Astrocyte (in vitro differentiated cells and primary cell): ENCODE measurements at regions not wholly inside any gene's neighbourhood (a gene's known extent, or its start where the extent isn't known, plus 50 kb on each side); places are given as distances from the start of the nearest gene placed in this dataset.

ENCODE experiments used
- DNase-seq: peaks from one replicate; pipeline ENCODE4 v3.0.0-alpha.2; 2010; ENCODE audit warnings: low read depth
- FAIRE-seq: peaks from 2 replicates; lab custom pipeline; 2011; peaks lifted over from hg19 to GRCh38; lab: Jason Lieb, UNC
- H2AFZ ChIP-seq: 2 replicates; pipeline ENCODE4 v1.6.0; 2012; ENCODE audit warnings: low read depth, low read length, inconsistent platforms
- H3K27ac ChIP-seq: 2 replicates; pipeline ENCODE4 v1.5.1; 2011; ENCODE audit warnings: low read depth, low read length, inconsistent platforms
- H3K27me3 ChIP-seq: 2 replicates; pipeline ENCODE4 v1.6.0; 2011; ENCODE audit warnings: low read length, inconsistent platforms; ENCODE audit not compliant: insufficient read depth
- H3K36me3 ChIP-seq: 2 replicates; pipeline ENCODE4 v1.5.1; 2011; ENCODE audit warnings: low read length, inconsistent platforms; ENCODE audit not compliant: insufficient read depth
- H3K4me1 ChIP-seq: 2 replicates; pipeline ENCODE4 v1.5.1; 2011; ENCODE audit warnings: low read length, inconsistent platforms; ENCODE audit not compliant: insufficient read depth
- H3K4me2 ChIP-seq: 2 replicates; pipeline ENCODE4 v1.6.0; 2012; ENCODE audit warnings: low read length, inconsistent platforms
- H3K4me3 ChIP-seq: 2 replicates; pipeline ENCODE4 v1.5.1; 2011; ENCODE audit warnings: low read depth, mild to moderate bottlenecking, low read length, inconsistent platforms; ENCODE audit not compliant: insufficient read depth
- H3K79me2 ChIP-seq: 2 replicates; pipeline ENCODE4 v1.6.0; 2012; ENCODE audit warnings: mild to moderate bottlenecking, low read length, inconsistent platforms; ENCODE audit not compliant: insufficient read depth
- H3K9ac ChIP-seq: 2 replicates; pipeline ENCODE4 v1.6.0; 2012; ENCODE audit warnings: mild to moderate bottlenecking, low read length, inconsistent platforms
- H3K9me3 ChIP-seq: 2 replicates; pipeline ENCODE4 v1.5.1; 2012; ENCODE audit warnings: low read depth, mild to moderate bottlenecking, low read length, inconsistent platforms; ENCODE audit not compliant: insufficient read depth
- H4K20me1 ChIP-seq: 2 replicates; pipeline ENCODE4 v1.6.0; 2012; ENCODE audit warnings: low read length, inconsistent platforms; ENCODE audit not compliant: insufficient read depth
- H3K27ac Mint-ChIP-seq: one replicate; pipeline ENCODE4 v1.8.0; 2021; ENCODE audit warnings: mild to moderate bottlenecking, mixed read lengths; ENCODE audit not compliant: unreplicated experiment
- H3K27me3 Mint-ChIP-seq: one replicate; pipeline ENCODE4 v1.8.0; 2021; ENCODE audit warnings: low read depth, mixed read lengths; ENCODE audit not compliant: unreplicated experiment
- H3K36me3 Mint-ChIP-seq: one replicate; pipeline ENCODE4 v1.8.0; 2021; ENCODE audit warnings: low read depth, mixed read lengths; ENCODE audit not compliant: unreplicated experiment
- H3K4me1 Mint-ChIP-seq: one replicate; pipeline ENCODE4 v1.8.0; 2021; ENCODE audit warnings: low read depth, mixed read lengths; ENCODE audit not compliant: unreplicated experiment
- H3K4me3 Mint-ChIP-seq: one replicate; pipeline ENCODE4 v1.8.0; 2021; ENCODE audit warnings: mild to moderate bottlenecking, moderate library complexity, mixed read lengths; ENCODE audit not compliant: unreplicated experiment
- H3K9me3 Mint-ChIP-seq: one replicate; pipeline ENCODE4 v1.8.0; 2021; ENCODE audit warnings: mild to moderate bottlenecking, mixed read lengths; ENCODE audit not compliant: unreplicated experiment
- EZH2 ChIP-seq: IDR thresholded peaks from 2 replicates; pipeline ENCODE4 v1.6.1; 2012; ENCODE audit warnings: mild to moderate bottlenecking, low read length, inconsistent platforms; ENCODE audit not compliant: insufficient read depth
- TF ChIP-seq, protein P1 (sequence below): IDR thresholded peaks from 2 replicates; pipeline ENCODE4 v1.5.1; 2011; ENCODE audit warnings: low read depth, mild to moderate bottlenecking, inconsistent platforms, low read length, moderate library complexity; ENCODE audit not compliant: insufficient read depth

DNA sequence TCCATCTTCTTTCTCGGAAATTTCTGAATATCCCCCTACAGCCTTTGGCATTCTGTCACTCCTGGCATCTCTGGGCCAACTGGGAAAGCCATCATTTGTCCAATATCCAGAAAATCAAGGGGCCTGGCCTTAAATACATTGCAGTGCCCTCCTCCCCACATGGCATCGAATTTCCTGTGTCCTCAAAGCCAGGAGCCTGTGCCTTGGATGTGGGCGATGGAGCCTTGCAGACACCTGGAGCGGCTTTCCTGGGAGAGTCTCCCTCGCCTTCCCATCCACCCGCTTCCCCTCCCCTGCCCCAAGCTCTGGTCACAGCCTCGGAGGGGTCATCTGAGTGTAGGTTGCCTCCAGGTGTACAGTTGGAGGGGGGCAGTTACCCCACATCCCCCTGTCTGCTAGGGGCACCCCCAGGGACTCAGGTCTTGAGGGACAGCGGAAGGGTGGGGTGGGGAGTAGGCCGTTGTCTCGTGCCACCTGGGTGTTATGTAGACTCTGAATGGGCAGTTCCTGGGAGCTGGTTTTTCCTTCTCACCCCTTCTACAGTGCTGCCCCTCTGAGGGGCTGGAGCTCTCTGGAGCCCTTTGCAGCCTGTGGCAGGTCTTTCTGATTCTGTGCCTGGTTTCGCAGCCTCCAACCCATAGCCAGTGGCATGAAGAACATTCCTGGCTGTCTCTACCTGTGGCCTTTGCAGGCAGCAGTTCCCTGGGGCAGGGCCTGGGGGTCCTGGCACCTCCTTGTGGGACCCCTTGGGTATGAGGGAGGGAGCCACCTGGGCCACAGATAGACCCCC lies 239.8 kb downstream of the SEC14L1 start:
- H3K4me3 ChIP-seq = no peak overlapping the region
- no peaks in the 10 kb centered on the region for H3K9me3 ChIP-seq
- H3K36me3 ChIP-seq = no peaks in the 10 kb centered on the region
- no peak overlapping the region for H2AFZ ChIP-seq
- no peak overlapping the region for H3K27ac Mint-ChIP-seq
- H3K4me1 ChIP-seq = peaks cover 53% of the 10 kb centered on the region
- H3K4me1 Mint-ChIP-seq = peaks cover 32% of the 10 kb centered on the region
- H3K4me2 ChIP-seq = no peak overlapping the region
- TF ChIP-seq EZH2 = no peak
- TF ChIP-seq, protein P1, sequence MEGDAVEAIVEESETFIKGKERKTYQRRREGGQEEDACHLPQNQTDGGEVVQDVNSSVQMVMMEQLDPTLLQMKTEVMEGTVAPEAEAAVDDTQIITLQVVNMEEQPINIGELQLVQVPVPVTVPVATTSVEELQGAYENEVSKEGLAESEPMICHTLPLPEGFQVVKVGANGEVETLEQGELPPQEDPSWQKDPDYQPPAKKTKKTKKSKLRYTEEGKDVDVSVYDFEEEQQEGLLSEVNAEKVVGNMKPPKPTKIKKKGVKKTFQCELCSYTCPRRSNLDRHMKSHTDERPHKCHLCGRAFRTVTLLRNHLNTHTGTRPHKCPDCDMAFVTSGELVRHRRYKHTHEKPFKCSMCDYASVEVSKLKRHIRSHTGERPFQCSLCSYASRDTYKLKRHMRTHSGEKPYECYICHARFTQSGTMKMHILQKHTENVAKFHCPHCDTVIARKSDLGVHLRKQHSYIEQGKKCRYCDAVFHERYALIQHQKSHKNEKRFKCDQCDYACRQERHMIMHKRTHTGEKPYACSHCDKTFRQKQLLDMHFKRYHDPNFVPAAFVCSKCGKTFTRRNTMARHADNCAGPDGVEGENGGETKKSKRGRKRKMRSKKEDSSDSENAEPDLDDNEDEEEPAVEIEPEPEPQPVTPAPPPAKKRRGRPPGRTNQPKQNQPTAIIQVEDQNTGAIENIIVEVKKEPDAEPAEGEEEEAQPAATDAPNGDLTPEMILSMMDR = no peak
- no peaks in the 10 kb centered on the region for H3K27me3 ChIP-seq
- H3K27me3 Mint-ChIP-seq = no peaks in the 10 kb centered on the region
- no peak for FAIRE-seq
- no peak overlapping the region for H3K9ac ChIP-seq
- H3K27ac ChIP-seq = no peak overlapping the region
- no peak for DNase-seq
- no peaks in the 10 kb centered on the region for H3K9me3 Mint-ChIP-seq
- peaks cover 99% of the 10 kb centered on the region for H3K79me2 ChIP-seq
- H3K36me3 Mint-ChIP-seq = peaks cover 5% of the 10 kb centered on the region
- H4K20me1 ChIP-seq = peaks cover 93% of the 10 kb centered on the region
- H3K4me3 Mint-ChIP-seq = no peak overlapping the region

DNA sequence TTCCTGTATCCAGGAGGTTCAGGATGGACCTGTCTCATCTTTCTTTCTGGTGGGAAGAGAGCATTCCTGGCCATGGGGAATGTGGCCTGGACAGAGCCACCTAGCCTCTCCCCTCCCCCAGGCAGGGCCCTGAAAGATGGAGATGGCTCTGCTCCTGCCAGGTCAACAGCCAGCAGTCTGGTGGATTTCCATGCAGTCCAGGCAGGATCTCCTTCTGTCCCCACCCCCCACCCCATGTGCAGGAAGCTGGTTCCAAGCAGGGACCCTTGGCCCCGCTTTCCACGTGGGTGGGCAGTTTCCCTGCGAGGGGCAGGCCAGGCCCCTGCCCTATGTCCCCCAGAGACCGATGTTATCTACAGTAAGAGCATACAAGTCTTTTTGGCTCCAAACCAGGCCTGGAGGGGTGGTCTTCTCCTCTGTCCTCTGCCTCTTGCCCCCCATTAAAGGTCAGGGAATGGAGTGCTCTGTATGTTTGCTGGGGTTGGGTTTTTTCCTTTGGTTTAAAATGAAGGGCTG lies 240.5 kb downstream of the SEC14L1 start:
- Histone ChIP-seq H4K20me1 (peaks cover 93% of the 10 kb centered on the region), H3K27me3 (no peaks in the 10 kb centered on the region), H3K27ac (no peak overlapping the region), H3K4me1 (peaks cover 52% of the 10 kb centered on the region), H3K4me3 (no peak overlapping the region), H3K4me2 (no peak overlapping the region), H3K36me3 (no peaks in the 10 kb centered on the region), H3K9me3 (no peaks in the 10 kb centered on the region), H3K9ac (no peak overlapping the region), H2AFZ (no peak overlapping the region), H3K79me2 (peaks cover 99% of the 10 kb centered on the region)
- no peak for DNase-seq
- Mint-ChIP-seq H3K9me3 (no peaks in the 10 kb centered on the region), H3K36me3 (peaks cover 5% of the 10 kb centered on the region), H3K27ac (no peak overlapping the region), H3K4me3 (no peak overlapping the region), H3K4me1 (peaks cover 26% of the 10 kb centered on the region), H3K27me3 (no peaks in the 10 kb centered on the region)
- TF ChIP-seq, protein P1 = no peak
- TF ChIP-seq EZH2 = no peak
- FAIRE-seq = no peak

DNA sequence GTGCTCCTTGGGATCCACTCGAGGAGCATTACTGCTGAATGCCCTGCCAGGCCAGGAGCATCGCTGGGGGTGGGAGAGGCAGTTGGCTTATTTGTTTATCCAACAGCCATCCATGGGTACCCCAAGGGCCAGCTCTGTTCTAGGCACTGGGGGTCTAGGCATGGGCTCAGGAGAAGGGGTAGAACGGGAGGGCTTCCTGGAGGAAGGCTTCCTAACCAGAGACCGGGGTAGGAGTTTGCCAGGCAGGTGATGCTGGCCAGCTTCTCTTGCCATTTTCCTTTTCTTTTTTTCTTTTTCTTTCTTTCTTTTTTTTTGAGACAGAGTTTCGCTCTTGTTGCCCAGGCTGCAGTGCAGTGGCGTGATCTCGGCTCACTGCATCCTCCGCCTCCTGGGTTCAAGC lies 241.0 kb downstream of the SEC14L1 start:
- no peak overlapping the region for H3K9ac ChIP-seq
- no peak for FAIRE-seq
- no peaks in the 10 kb centered on the region for H3K9me3 ChIP-seq
- no peak overlapping the region for H3K4me3 Mint-ChIP-seq
- peaks cover 52% of the 10 kb centered on the region for H3K4me1 ChIP-seq
- no peak overlapping the region for H2AFZ ChIP-seq
- no peaks in the 10 kb centered on the region for H3K36me3 ChIP-seq
- DNase-seq = no peak
- H3K36me3 Mint-ChIP-seq = peaks cover 5% of the 10 kb centered on the region
- TF ChIP-seq, protein P1 = no peak
- no peak for TF ChIP-seq EZH2
- H3K4me3 ChIP-seq = no peak overlapping the region
- no peak overlapping the region for H3K4me2 ChIP-seq
- no peaks in the 10 kb centered on the region for H3K27me3 ChIP-seq
- peaks cover 93% of the 10 kb centered on the region for H4K20me1 ChIP-seq
- peaks cover 99% of the 10 kb centered on the region for H3K79me2 ChIP-seq
- peaks cover 28% of the 10 kb centered on the region for H3K4me1 Mint-ChIP-seq
- no peaks in the 10 kb centered on the region for H3K27me3 Mint-ChIP-seq
- no peak overlapping the region for H3K27ac ChIP-seq
- H3K27ac Mint-ChIP-seq = no peak overlapping the region
- no peaks in the 10 kb centered on the region for H3K9me3 Mint-ChIP-seq
